Karpas-422 (cell line): ENCODE measurements at regions not wholly inside any gene's neighbourhood (a gene's known extent, or its start where the extent isn't known, plus 50 kb on each side); places are given as distances from the start of the nearest gene placed in this dataset.
"Not testable (repeated sequence)": the region's sequence is repeated elsewhere in the genome, so short reads cannot be mapped to it uniquely, and the experiment has no call there.

Experiments
- DNase-seq: peaks from one replicate; pipeline ENCODE4 v3.0.0-alpha.2; 2015
- H2AFZ ChIP-seq: fragments of 200-600 bp; sonication (generic); 2 replicates; pipeline ENCODE4 v1.6.1; 2014; ENCODE audit warnings: antibody characterized with exemption, low read length, mixed read lengths
- H3K27ac ChIP-seq: fragments of 200-600 bp; sonication (generic); 2 replicates; pipeline ENCODE4 v1.5.1; 2014; ENCODE audit warnings: mild to moderate bottlenecking, low read length, moderate library complexity
- H3K27me3 ChIP-seq: fragments of 200-600 bp; sonication (generic); 2 replicates; pipeline ENCODE4 v1.6.1; 2014; ENCODE audit warnings: low read length, mixed read lengths
- H3K36me3 ChIP-seq: fragments of 200-600 bp; sonication (generic); 2 replicates; pipeline ENCODE4 v1.6.1; 2014; ENCODE audit warnings: low read length, mixed read lengths; ENCODE audit not compliant: insufficient read depth
- H3K4me1 ChIP-seq: fragments of 200-600 bp; sonication (generic); 2 replicates; pipeline ENCODE4 v1.6.1; 2014; ENCODE audit warnings: mild to moderate bottlenecking, low read length, mixed read lengths
- H3K4me2 ChIP-seq: fragments of 200-600 bp; sonication (generic); 2 replicates; pipeline ENCODE4 v1.6.1; 2014; ENCODE audit warnings: low read length, low read depth, mild to moderate bottlenecking; ENCODE audit not compliant: poor library complexity, severe bottlenecking
- H3K4me3 ChIP-seq: fragments of 200-600 bp; sonication (generic); 2 replicates; pipeline ENCODE4 v1.5.1; 2014; ENCODE audit warnings: mild to moderate bottlenecking, antibody characterized with exemption, low read length, mixed read lengths
- H3K79me2 ChIP-seq: fragments of 200-600 bp; sonication (generic); 2 replicates; pipeline ENCODE4 v1.6.1; 2014; ENCODE audit warnings: mild to moderate bottlenecking, low read length, mixed read lengths
- H3K9ac ChIP-seq: fragments of 200-600 bp; sonication (generic); 2 replicates; pipeline ENCODE4 v1.6.0; 2014; ENCODE audit warnings: low read length
- H3K9me2 ChIP-seq: fragments of 200-600 bp; sonication (generic), shearing (Covaris generic); replicated peaks from 2 replicates; pipeline ENCODE4 v1.6.0; 2014; ENCODE audit warnings: mild to moderate bottlenecking, low read length, moderate library complexity; ENCODE audit not compliant: insufficient read depth
- H3K9me3 ChIP-seq: fragments of 300-700, 200-600 bp; sonication (generic); 2 replicates; pipeline ENCODE4 v1.6.1; 2014; ENCODE audit warnings: low read length, mixed read lengths
- H4K20me1 ChIP-seq: fragments of 200-600 bp; sonication (generic); 2 replicates; pipeline ENCODE4 v1.6.1; 2014; ENCODE audit warnings: mild to moderate bottlenecking, antibody characterized with exemption, low read length, low read depth; ENCODE audit not compliant: insufficient read depth

DNA sequence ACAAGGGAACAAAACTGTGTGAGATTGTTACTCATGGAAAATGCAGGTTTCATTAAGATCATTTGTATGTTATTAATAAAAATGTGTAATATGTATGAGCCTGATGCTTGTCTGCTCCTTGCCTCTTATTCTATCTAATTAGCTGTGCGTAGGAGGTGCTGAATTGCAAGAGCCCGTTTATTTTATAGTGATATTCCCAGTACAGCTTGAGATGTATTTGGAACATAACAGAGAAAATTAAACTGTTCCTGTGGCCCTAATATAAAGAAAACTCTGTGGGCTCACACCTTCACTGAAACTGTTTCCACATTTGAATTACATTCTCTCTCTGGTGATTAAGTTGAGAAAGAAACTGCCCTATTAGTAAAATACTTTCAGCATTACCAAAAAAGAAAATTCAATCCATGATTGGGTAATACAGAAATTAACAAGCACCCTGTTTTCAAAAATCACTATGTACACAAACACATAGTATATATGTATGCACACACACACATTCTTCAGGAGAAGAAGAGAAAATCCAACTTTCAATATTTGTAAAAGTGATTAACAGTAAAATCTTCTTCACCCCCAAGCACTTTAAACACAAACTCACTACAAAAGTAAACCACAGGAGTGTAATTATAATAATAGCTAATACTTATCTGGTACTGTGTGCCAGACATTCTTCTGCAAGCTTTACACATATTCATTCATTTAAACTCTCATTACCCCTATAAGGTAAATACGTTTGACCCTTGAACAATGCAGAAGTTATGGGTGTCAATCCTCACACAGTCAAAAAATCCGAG is 233.2 kb downstream of the PHLDA1 start:
- Histone ChIP-seq H3K4me3 (no peak overlapping the region), H3K9ac (no peak overlapping the region), H3K9me3 (no peaks in the 10 kb centered on the region), H3K27me3 (no peaks in the 10 kb centered on the region), H3K9me2 (no peaks in the 10 kb centered on the region), H3K36me3 (no peaks in the 10 kb centered on the region), H3K4me1 (0 out of 2 replicates have a peak, but pooled peaks cover 3% of the 10 kb centered on the region), H3K4me2 (no peak overlapping the region), H3K27ac (no peak overlapping the region), H4K20me1 (no peaks in the 10 kb centered on the region), H3K79me2 (no peaks in the 10 kb centered on the region), H2AFZ (no peak overlapping the region)
- DNase-seq: no peak

DNA sequence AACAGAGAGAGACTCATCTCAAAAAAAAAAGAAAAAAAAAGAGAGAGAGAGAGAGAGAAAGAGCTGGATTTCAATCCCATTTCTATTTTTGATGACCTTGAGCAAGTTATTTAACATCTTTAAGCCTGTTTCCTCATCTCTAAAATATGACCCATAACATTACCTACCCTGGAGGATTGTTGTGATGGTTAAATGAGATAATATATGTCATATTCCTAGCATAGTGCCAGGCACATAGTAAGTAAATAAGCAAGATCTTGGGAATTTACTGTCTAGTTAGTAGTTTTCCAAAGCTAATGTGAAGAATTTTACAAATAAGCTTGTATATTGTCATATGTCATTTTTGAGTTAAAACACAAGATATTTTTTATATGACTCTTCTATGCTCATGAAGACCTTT is 236.5 kb downstream of the PHLDA1 start:
- Histone ChIP-seq H3K79me2 (no peaks in the 10 kb centered on the region), H4K20me1 (no peaks in the 10 kb centered on the region), H3K36me3 (no peaks in the 10 kb centered on the region), H3K27ac (no peak overlapping the region), H3K4me1 (peaks cover 12% of the 10 kb centered on the region), H3K27me3 (no peaks in the 10 kb centered on the region), H3K4me2 (no peak overlapping the region), H3K4me3 (no peak overlapping the region), H3K9me2 (no peaks in the 10 kb centered on the region), H3K9ac (no peak overlapping the region), H2AFZ (no peak overlapping the region), H3K9me3 (no peaks in the 10 kb centered on the region)
- no peak for DNase-seq

DNA sequence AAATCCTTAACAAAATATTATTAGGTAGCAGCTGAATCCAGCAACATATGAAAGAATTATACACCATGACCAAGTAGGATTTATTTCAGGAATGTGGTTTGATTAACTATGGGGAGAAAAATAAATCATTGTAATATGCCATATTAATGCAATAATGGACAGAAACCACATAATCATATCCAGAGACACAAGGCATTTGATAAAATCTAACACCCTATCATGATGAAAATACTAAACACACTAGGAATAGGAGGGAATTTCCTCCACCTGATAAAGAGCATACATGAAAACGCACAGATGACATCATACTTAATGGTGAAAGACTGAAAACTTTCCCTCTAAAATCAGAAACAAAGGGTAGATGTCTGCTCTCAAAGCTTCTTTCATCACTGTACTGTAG is 238.9 kb downstream of the PHLDA1 start:
- H3K4me1 ChIP-seq: peaks cover 9% of the 10 kb centered on the region
- no peaks in the 10 kb centered on the region for H4K20me1 ChIP-seq
- H3K9me2 ChIP-seq: no peaks in the 10 kb centered on the region
- H3K79me2 ChIP-seq: no peaks in the 10 kb centered on the region
- no peak overlapping the region for H3K4me3 ChIP-seq
- H3K4me2 ChIP-seq: no peak overlapping the region
- H3K27me3 ChIP-seq: no peaks in the 10 kb centered on the region
- no peak for DNase-seq
- H3K9me3 ChIP-seq: no peaks in the 10 kb centered on the region
- no peak overlapping the region for H2AFZ ChIP-seq
- no peaks in the 10 kb centered on the region for H3K36me3 ChIP-seq
- no peak overlapping the region for H3K27ac ChIP-seq
- H3K9ac ChIP-seq: no peak overlapping the region

DNA sequence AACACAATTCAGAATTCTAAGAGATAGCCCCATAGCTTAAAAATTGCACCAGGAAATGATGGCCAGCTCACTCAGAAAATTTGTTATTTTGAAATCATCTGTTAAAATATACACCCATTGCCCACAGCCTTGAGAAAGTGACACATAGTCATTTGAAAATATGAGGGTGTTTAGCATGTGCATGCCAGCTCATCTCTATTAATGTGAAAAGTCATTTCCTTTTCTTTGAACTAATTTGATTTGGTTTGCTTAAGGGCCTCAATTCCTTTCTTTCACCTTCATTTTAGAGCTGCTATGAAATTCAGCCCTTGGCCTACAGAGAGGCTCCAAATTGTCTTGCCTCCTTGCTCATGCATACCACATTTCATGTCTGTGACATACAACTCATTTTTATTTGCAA is 241.4 kb downstream of the PHLDA1 start:
- Histone ChIP-seq H3K36me3 (no peaks in the 10 kb centered on the region), H2AFZ (no peak overlapping the region), H3K4me1 (peaks cover 9% of the 10 kb centered on the region), H4K20me1 (no peaks in the 10 kb centered on the region), H3K9me3 (no peaks in the 10 kb centered on the region), H3K4me2 (no peak overlapping the region), H3K27ac (no peak overlapping the region), H3K9me2 (no peaks in the 10 kb centered on the region), H3K79me2 (no peaks in the 10 kb centered on the region), H3K27me3 (no peaks in the 10 kb centered on the region), H3K4me3 (no peak overlapping the region), H3K9ac (no peak overlapping the region)
- no peak for DNase-seq

DNA sequence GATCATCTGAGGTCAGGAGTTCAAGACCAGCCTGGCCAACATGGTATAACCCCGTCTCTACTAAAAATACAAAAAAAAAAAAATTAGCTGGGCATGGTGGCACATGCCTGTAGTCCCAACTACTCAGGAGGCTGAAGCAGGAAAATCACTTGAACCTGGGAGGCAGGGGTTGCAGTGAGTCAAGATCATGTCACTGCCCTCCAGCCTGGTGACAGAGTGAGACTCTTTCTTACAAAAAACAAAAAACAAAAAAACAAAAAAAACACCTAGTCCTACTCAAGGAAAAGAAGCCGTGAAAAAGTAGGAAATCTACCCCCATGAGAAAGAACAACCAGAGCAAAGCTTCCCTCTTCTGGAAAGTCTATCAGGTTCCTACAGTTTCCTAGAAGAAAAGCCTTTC is 244.4 kb downstream of the PHLDA1 start:
- H4K20me1 ChIP-seq, H3K4me3 ChIP-seq, H3K9ac ChIP-seq, H3K27me3 ChIP-seq, H3K27ac ChIP-seq, H3K4me2 ChIP-seq, H3K36me3 ChIP-seq, H3K79me2 ChIP-seq, H3K4me1 ChIP-seq, H3K9me2 ChIP-seq, DNase-seq, H2AFZ ChIP-seq, H3K9me3 ChIP-seq: not testable (repeated sequence)

DNA sequence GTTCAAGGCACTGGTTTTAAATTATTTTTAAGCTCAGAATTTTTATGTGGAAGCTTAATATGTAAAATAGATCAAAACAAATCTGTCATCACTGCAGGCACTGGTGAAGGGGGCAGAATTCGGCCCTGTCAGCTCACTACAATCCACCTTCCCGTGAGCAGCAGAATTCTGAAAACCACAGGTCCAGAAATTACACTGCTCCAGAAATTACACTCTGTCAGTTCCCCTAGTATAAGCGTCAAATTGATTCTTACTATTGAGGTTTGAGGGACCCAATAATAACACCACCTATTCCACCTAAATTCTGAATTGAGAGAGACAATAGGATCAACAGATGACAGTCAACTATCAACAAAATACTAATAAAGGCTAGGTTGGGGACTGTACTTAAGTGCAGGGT is 245.5 kb downstream of the PHLDA1 start:
- H4K20me1 ChIP-seq: no peaks in the 10 kb centered on the region
- H3K9me3 ChIP-seq: no peaks in the 10 kb centered on the region
- no peak overlapping the region for H2AFZ ChIP-seq
- H3K27ac ChIP-seq: no peak overlapping the region
- 0 out of 2 replicates have a peak, but pooled peaks cover 3% of the 10 kb centered on the region for H3K27me3 ChIP-seq
- H3K4me3 ChIP-seq: no peak overlapping the region
- H3K4me2 ChIP-seq: no peak overlapping the region
- no peak overlapping the region for H3K9ac ChIP-seq
- no peaks in the 10 kb centered on the region for H3K36me3 ChIP-seq
- DNase-seq: no peak
- peaks cover 14% of the 10 kb centered on the region for H3K4me1 ChIP-seq
- no peaks in the 10 kb centered on the region for H3K9me2 ChIP-seq
- H3K79me2 ChIP-seq: no peaks in the 10 kb centered on the region

DNA sequence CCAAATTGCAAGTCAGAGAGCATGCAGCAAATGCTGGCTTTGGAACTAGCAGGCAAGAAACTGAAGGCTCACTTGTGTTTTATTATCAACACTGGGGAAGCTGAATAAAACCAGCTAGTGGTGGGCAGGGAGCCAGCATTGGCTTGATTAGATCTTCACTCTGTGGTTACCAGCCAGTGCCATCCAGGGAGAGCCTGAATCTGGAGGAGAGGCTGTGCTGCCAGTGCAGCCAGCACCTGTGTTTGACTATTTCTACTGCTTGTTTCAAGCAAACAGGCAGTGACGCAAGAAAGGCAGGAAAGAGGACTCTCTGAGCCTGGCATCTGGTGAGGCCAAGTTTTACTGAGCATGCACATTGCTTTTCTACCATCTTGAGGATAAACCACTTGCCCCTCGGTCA is 247.0 kb downstream of the PHLDA1 start:
- H3K4me3 ChIP-seq: no peak overlapping the region
- H3K9ac ChIP-seq: no peak overlapping the region
- no peaks in the 10 kb centered on the region for H4K20me1 ChIP-seq
- no peaks in the 10 kb centered on the region for H3K9me2 ChIP-seq
- no peak for DNase-seq
- 0 out of 2 replicates have a peak, but pooled peaks cover 3% of the 10 kb centered on the region for H3K27me3 ChIP-seq
- H2AFZ ChIP-seq: no peak overlapping the region
- H3K36me3 ChIP-seq: no peaks in the 10 kb centered on the region
- H3K79me2 ChIP-seq: no peaks in the 10 kb centered on the region
- no peak overlapping the region for H3K27ac ChIP-seq
- no peak overlapping the region for H3K4me2 ChIP-seq
- no peaks in the 10 kb centered on the region for H3K9me3 ChIP-seq
- peaks cover 11% of the 10 kb centered on the region for H3K4me1 ChIP-seq

DNA sequence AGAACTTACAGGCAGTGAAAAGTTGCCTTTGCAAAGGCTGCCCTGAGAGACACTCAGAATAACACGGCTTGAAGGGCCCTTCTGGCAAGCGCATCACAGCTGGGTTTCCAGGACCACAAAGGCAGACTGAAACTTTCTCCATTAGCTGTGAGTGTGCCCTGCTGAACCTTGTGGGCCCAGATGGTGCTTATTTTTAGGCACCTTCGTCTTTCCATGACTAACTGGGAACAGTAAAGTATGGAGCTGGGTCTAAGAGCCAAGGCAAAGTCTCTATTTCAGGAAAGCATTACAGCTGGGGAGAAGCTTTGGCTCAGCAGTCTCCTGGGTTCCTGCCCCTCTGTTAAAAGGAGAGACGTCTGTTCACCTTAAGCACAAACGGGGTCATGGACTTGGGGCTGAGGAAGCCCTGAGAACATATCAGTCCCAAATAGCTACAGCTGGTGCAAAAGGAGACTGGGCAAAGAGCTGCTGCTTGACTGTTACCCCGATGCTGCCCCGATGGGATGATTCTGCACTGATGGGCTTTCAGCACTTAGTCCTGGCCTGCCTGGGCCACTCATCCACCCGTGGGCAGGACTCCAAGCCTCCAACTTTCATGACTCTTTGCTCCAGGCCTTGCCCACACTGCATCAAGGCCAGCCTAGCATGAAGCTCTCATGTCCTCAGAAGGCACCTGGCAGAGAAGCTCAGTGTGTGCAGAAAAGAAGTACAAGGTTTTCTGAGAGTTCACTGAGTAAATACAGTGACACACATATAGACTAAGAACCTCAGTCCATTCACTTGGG is 248.3 kb downstream of the PHLDA1 start:
- Histone ChIP-seq H3K79me2 (no peaks in the 10 kb centered on the region), H3K9me2 (no peaks in the 10 kb centered on the region), H2AFZ (no peak overlapping the region), H3K36me3 (no peaks in the 10 kb centered on the region), H3K4me3 (no peak overlapping the region), H3K4me2 (no peak overlapping the region), H3K9me3 (no peaks in the 10 kb centered on the region), H3K4me1 (peaks cover 11% of the 10 kb centered on the region), H4K20me1 (no peaks in the 10 kb centered on the region), H3K27me3 (0 out of 2 replicates have a peak, but pooled peaks cover 3% of the 10 kb centered on the region), H3K9ac (no peak overlapping the region), H3K27ac (no peak overlapping the region)
- DNase-seq: no peak
